ENCODE measurements at regions not wholly inside any gene's neighbourhood (a gene's known extent, or its start where the extent isn't known, plus 50 kb on each side); places are given as distances from the start of the nearest gene placed in this dataset.
"Not testable (repeated sequence)": the region's sequence is repeated elsewhere in the genome, so short reads cannot be mapped to it uniquely, and the experiment has no call there.

DNA sequence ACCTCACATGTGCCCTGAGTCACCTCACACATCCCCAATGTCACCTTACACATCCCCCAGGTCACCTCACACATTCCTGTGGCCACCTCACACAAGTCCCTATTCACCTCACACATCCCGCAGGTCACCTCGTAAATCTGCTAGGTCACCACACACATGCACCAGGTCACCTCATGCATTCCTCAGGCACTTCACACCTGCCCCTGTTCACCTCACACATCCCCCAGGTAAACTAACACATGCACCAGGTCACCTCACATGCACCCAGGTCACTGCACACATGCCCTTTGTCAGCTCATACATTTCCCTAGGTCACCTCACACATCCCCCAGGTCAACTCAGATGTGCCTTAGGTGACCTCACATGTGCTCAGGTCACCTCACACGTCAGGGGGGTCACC lies 639.8 kb downstream of the TMEM121 start:
- Histone ChIP-seq H3K79me2 (ENCODE audit: control insufficient read depth, low read length) (peaks cover 33% of the 10 kb centered on the region), H3K9me2 (replicated peaks; ENCODE audit: control insufficient read depth, low read length) (no peaks in the 10 kb centered on the region), H3K4me3 (ENCODE audit: low read length) (no peak overlapping the region), H3K27me3 (ENCODE audit: control insufficient read depth, low read length) (no peaks in the 10 kb centered on the region), H4K20me1 (ENCODE audit: control insufficient read depth, insufficient read depth, low read depth, low read length) (no peaks in the 10 kb centered on the region), H3F3A (ENCODE audit: control insufficient read depth, insufficient read depth) (peaks cover 16% of the 10 kb centered on the region), H3K36me3 (ENCODE audit: control insufficient read depth, low read length) (no peaks in the 10 kb centered on the region), H3K9me3 (ENCODE audit: control insufficient read depth, insufficient read depth, low read length) (peaks cover 2% of the 10 kb centered on the region; the same call in 1 of the 2 replicates), H3K4me2 (ENCODE audit: low read length) (no peak overlapping the region), H3K27ac (ENCODE audit: low read depth, low read length) (no peak overlapping the region), H3K4me1 (ENCODE audit: control insufficient read depth, low read length) (peaks cover 53% of the 10 kb centered on the region)
- TF ChIP-seq EZH2phosphoT487 (IDR thresholded peaks at IDR 0.05; ENCODE audit: borderline replicate concordance, low read length): no peak
- TF ChIP-seq, protein P1, sequence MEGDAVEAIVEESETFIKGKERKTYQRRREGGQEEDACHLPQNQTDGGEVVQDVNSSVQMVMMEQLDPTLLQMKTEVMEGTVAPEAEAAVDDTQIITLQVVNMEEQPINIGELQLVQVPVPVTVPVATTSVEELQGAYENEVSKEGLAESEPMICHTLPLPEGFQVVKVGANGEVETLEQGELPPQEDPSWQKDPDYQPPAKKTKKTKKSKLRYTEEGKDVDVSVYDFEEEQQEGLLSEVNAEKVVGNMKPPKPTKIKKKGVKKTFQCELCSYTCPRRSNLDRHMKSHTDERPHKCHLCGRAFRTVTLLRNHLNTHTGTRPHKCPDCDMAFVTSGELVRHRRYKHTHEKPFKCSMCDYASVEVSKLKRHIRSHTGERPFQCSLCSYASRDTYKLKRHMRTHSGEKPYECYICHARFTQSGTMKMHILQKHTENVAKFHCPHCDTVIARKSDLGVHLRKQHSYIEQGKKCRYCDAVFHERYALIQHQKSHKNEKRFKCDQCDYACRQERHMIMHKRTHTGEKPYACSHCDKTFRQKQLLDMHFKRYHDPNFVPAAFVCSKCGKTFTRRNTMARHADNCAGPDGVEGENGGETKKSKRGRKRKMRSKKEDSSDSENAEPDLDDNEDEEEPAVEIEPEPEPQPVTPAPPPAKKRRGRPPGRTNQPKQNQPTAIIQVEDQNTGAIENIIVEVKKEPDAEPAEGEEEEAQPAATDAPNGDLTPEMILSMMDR (IDR thresholded peaks at IDR 0.05; ENCODE audit: low read depth, low read length, poor library complexity, severe bottlenecking): no peak

DNA sequence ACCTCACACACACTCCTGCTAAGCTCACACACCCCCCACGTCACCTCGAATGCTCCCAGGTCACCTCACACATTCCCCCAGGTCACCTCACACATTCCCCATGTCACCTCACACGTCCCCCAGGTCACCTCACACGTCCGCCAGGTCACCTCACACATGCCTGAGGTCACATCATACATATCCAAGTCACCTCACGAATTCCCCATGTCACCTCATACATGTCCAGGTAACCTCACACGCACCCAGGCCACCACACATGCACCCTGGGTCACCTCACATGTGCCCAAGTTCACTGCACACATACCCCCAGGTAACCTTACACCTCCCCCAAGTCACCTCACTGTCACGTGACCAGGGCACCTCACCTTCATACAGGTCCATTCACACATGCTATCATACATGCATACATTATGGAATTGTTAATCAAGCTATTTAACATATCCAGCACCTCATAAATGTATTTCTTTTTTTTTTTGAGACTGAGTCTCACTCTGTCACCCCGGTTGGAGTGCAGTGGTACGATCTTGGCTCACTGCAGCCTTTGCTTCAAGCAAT lies 640.3 kb downstream of the TMEM121 start:
- Histone ChIP-seq H3K4me3 (ENCODE audit: low read length) (no peak overlapping the region), H3K36me3 (ENCODE audit: control insufficient read depth, low read length) (no peaks in the 10 kb centered on the region), H3K79me2 (ENCODE audit: control insufficient read depth, low read length) (peaks cover 31% of the 10 kb centered on the region), H3K27me3 (ENCODE audit: control insufficient read depth, low read length) (no peaks in the 10 kb centered on the region), H3K27ac (ENCODE audit: low read depth, low read length) (no peak overlapping the region), H3F3A (ENCODE audit: control insufficient read depth, insufficient read depth) (peaks cover 16% of the 10 kb centered on the region), H3K4me2 (ENCODE audit: low read length) (no peak overlapping the region; the same call in 1 of the 2 replicates), H3K9me3 (ENCODE audit: control insufficient read depth, insufficient read depth, low read length) (peaks cover 2% of the 10 kb centered on the region; the same call in 1 of the 2 replicates), H3K4me1 (ENCODE audit: control insufficient read depth, low read length) (peaks cover 53% of the 10 kb centered on the region), H3K9me2 (replicated peaks; ENCODE audit: control insufficient read depth, low read length) (no peaks in the 10 kb centered on the region), H4K20me1 (ENCODE audit: control insufficient read depth, insufficient read depth, low read depth, low read length) (no peaks in the 10 kb centered on the region)
- no peak for TF ChIP-seq EZH2phosphoT487 (IDR thresholded peaks at IDR 0.05; ENCODE audit: borderline replicate concordance, low read length)
- TF ChIP-seq, protein P1 (IDR thresholded peaks at IDR 0.05; ENCODE audit: low read depth, low read length, poor library complexity, severe bottlenecking): no peak

DNA sequence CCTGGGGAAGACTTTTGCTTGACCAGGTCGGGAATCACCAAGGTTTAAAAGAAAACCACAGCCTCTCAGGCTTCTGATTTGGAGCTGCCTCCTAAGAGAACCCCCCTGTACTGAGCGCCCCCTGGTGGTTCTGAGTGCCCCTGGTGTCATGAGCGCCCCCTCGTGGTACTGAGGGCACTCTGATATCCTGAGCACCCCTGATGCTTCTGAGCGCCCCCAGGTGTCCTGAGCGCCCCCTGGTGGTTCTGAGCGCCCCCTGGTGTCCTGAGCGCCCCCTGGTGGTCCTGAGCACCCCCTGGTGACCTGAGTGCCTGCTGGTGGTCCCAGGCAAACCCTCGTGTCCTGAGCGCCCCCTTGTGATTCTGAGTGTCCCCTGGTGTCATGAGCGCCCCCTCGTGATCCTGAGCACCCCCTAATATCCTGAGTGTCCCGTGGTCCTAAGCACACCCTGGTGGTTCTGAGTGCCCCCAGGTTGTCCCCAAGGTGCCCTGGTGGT lies 643.8 kb downstream of the TMEM121 start:
- H3K27me3 ChIP-seq (ENCODE audit: control insufficient read depth, low read length); H3K27ac ChIP-seq (ENCODE audit: low read depth, low read length); H3K9me3 ChIP-seq (ENCODE audit: control insufficient read depth, insufficient read depth, low read length): not testable (repeated sequence)

More for the DNA sequence above, 643.8 kb downstream of the TMEM121 start:
- H3K4me2 ChIP-seq (ENCODE audit: low read length); H3K36me3 ChIP-seq (ENCODE audit: control insufficient read depth, low read length); H4K20me1 ChIP-seq (ENCODE audit: control insufficient read depth, insufficient read depth, low read depth, low read length); H3F3A ChIP-seq (ENCODE audit: control insufficient read depth, insufficient read depth); H3K9me2 ChIP-seq (replicated peaks; ENCODE audit: control insufficient read depth, low read length); H3K4me3 ChIP-seq (ENCODE audit: low read length); H3K79me2 ChIP-seq (ENCODE audit: control insufficient read depth, low read length): not testable (repeated sequence)
- TF ChIP-seq, protein P1 (IDR thresholded peaks at IDR 0.05; ENCODE audit: low read depth, low read length, poor library complexity, severe bottlenecking): peak; percentile 94
- peaks cover 37% of the 10 kb centered on the region for H3K4me1 ChIP-seq (ENCODE audit: control insufficient read depth, low read length)

Measured in DOHH2 (cell line).